Heart left ventricle (tissue), 16 donors: ENCODE measurements at regions not wholly inside any gene's neighbourhood (a gene's known extent, or its start where the extent isn't known, plus 50 kb on each side); places are given as distances from the start of the nearest gene placed in this dataset.

ENCODE experiments used
- ATAC-seq, 4 donors: fragments of 200-7000 bp; cut with Tn5 transposase; one replicate each; pipeline ENCODE4 v1.9.1; 2020 to 2022; ENCODE audit warnings: moderate library complexity in 4 of 4, mild to moderate bottlenecking in 3 of 4, moderate number of reproducible peaks in 1 of 4
- DNase-seq, 5 donors: peaks; one replicate each; pipeline ENCODE4 v3.0.0-alpha.2; 2020
- H3K27ac ChIP-seq, 12 donors: fragments of 200-600 bp; sonication (generic) in 4 of 12; one replicate each; pipeline versions ENCODE4 v1.5.0 to v1.8.0; 2016 to 2022; ENCODE audit warnings: mild to moderate bottlenecking in 2 of 12
- H3K27me3 ChIP-seq, 9 donors: fragments of 200-600 bp; sonication (generic) in 2 of 9; one replicate each; pipeline versions ENCODE4 v1.5.1 to v1.8.0; 2016 to 2022; ENCODE audit warnings: mild to moderate bottlenecking in 3 of 9
- H3K36me3 ChIP-seq, 9 donors: fragments of 200-600 bp; sonication (generic) in 2 of 9; one replicate each; pipeline versions ENCODE4 v1.5.0 to v1.8.0; 2018 to 2022; ENCODE audit warnings: mild to moderate bottlenecking in 2 of 9
- H3K4me1 ChIP-seq, 12 donors: fragments of 200-600 bp; sonication (generic) in 4 of 12; one replicate each; pipeline versions ENCODE4 v1.5.0 to v1.8.0; 2016 to 2022; ENCODE audit warnings: mild to moderate bottlenecking in 3 of 12
- H3K4me3 ChIP-seq, 12 donors: fragments of 200-600 bp; sonication (generic) in 4 of 12; one replicate each; pipeline versions ENCODE4 v1.5.0 to v1.8.0; 2017 to 2022; ENCODE audit warnings: mild to moderate bottlenecking in 9 of 12, moderate library complexity in 4 of 12
- H3K9me3 ChIP-seq, 12 donors: fragments of 200-600 bp; sonication (generic) in 4 of 12; one replicate each; pipeline versions ENCODE4 v1.5.0 to v1.8.0; 2016 to 2022; ENCODE audit warnings: mild to moderate bottlenecking in 1 of 12
- CTCF ChIP-seq, 12 donors: fragments of 200-600 bp; sonication (generic) in 4 of 12; IDR thresholded peaks; one replicate each; pipeline versions ENCODE4 v1.5.0 to v1.8.0; 2018 to 2022; ENCODE audit warnings: antibody characterized with exemption in 12 of 12, mild to moderate bottlenecking in 5 of 12
- POLR2A ChIP-seq, 2 donors: fragments of 450-650 bp; IDR thresholded peaks; one replicate each; pipeline ENCODE4 v1.6.1; 2017; ENCODE audit warnings: antibody characterized with exemption in 2 of 2, mild to moderate bottlenecking in 2 of 2, moderate library complexity in 2 of 2
- WGBS, 4 donors: extraction: QIAGEN DNeasy Blood & Tissue Kit in 2 of 4; methylation state at CpG; one replicate each; pipeline versions ENCODE4 v1.1.5 to v1.1.7; 2013 to 2018; 5-methylcytosine and 5-hydroxymethylcytosine counted together
- intact Hi-C, 10 donors: fragments of 100-400 bp; cut with DNase I; formaldehyde crosslinking; loops; one replicate each; pipeline versions ENCODE4 v1.11.1 to v1.14.2; 2022
- donor health status: ischemic (EF 13 %, LVEDD 7.1; RV severe dilation, severe dysfunction).
- donor health status: healthy with polysubstance abuse.
- donor health status: DM: no; HTN: yes; CAD: no.
- donor health status: DM: no; HTN: no; CAD: no.
- donor health status: ischemic (EF 25% LVEDD 6.9; RV normal size, moderate dysfunction).
- donor health status: ischemic (EF 25% LVEDD 5.7; RV mildly dilated, moderate dysfunction).
- donor health status: healthy.
- donor health status: DM: yes; HTN: yes; CAD: no.
- donor health status: ischemic (EF 35%, LVEDD 5.7; RV mildly dilated, moderate dysfunction).
- donor health status: nonischemic (EF 11% LVEDD 7.7; RV severe dilation, severe dysfunction).
- donor health status: DM: yes; HTN: yes; CAD: no.
- donor health status: PGD.
- donor health status: ischemic (EF 29% LVEDD 5.4; RV normal size, mild dysfunction).
- donor health status: nonischemic (EF 23%, LVEDD 6.1; RV moderate dilation, normal function).

- no peaks in the 10 kb centered on the region for H3K4me1 ChIP-seq
- ATAC-seq (no peak), DNase-seq (no peak)
- intact Hi-C loops, result no loop called here
- TF ChIP-seq CTCF (IDR thresholded peaks at IDR 0.05) (no peak), POLR2A (IDR thresholded peaks at IDR 0.05) (no peak)
- no peaks in the 10 kb centered on the region for H3K36me3 ChIP-seq
- no peak overlapping the region for H3K27ac ChIP-seq
- peaks cover 0 to 11% (median 5%) of the 10 kb centered on the region in 12 donors for H3K9me3 ChIP-seq
- H3K4me3 ChIP-seq, result no peak overlapping the region
- no peaks in the 10 kb centered on the region for H3K27me3 ChIP-seq
These were observed 508.6 kb upstream of the EPHA5 start for GRCh38 chr4:66178906-66179305.

- intact Hi-C loops, result no loop called here
These were observed 499.1 kb upstream of the EPHA5 start for GRCh38 chr4:66169341-66169740.

GRCh38 chr4:66164869-66165268, 494.6 kb upstream of the EPHA5 start:
- H3K4me1 ChIP-seq, result no peaks in the 10 kb centered on the region
- no peak for TF ChIP-seq CTCF (IDR thresholded peaks at IDR 0.05)
- TF ChIP-seq POLR2A (IDR thresholded peaks at IDR 0.05), result no peak

More at GRCh38 chr4:66169341-66169740, 499.1 kb upstream of the EPHA5 start:
- H3K27me3 ChIP-seq, result no peaks in the 10 kb centered on the region
- ATAC-seq (no peak), DNase-seq (no peak)
- no peak overlapping the region for H3K27ac ChIP-seq
- H3K9me3 ChIP-seq, result peaks cover 0 to 25% (median 13%) of the 10 kb centered on the region in 12 donors
- 20 to 23% (median 22%) methylated on average over 5 of the region's 5 CpGs for WGBS, 4 donors
- H3K4me1 ChIP-seq, result no peaks in the 10 kb centered on the region
- H3K4me3 ChIP-seq, result no peak overlapping the region
- no peaks in the 10 kb centered on the region for H3K36me3 ChIP-seq
- peak in 3 of 12 donors; percentile 13 to 19 (median 18) for TF ChIP-seq CTCF (IDR thresholded peaks at IDR 0.05)
- TF ChIP-seq POLR2A (IDR thresholded peaks at IDR 0.05), result no peak

GRCh38 chr4:66160606-66161005, 490.3 kb upstream of the EPHA5 start:
- Histone ChIP-seq H3K4me3 (no peak overlapping the region), H3K36me3 (no peaks in the 10 kb centered on the region), H3K9me3 (peaks cover 0 to 19% (median 13%) of the 10 kb centered on the region in 12 donors), H3K4me1 (no peaks in the 10 kb centered on the region), H3K27ac (no peak overlapping the region), H3K27me3 (no peaks in the 10 kb centered on the region)
- DNase-seq (no peak), ATAC-seq (no peak)
- no peak for TF ChIP-seq POLR2A (IDR thresholded peaks at IDR 0.05)
- TF ChIP-seq CTCF (IDR thresholded peaks at IDR 0.05), result no peak
- intact Hi-C loops, result no loop called here
- 73 to 89% (median 81%) methylated on average over 1 of the region's 1 CpG for WGBS, 4 donors

More at GRCh38 chr4:66164869-66165268, 494.6 kb upstream of the EPHA5 start:
- Histone ChIP-seq H3K4me3 (no peak overlapping the region), H3K36me3 (no peaks in the 10 kb centered on the region), H3K9me3 (peaks cover 0 to 24% (median 15%) of the 10 kb centered on the region in 12 donors), H3K27ac (no peak overlapping the region), H3K27me3 (no peaks in the 10 kb centered on the region)
- ATAC-seq (no peak), DNase-seq (no peak)
- intact Hi-C loops, result no loop called here
- WGBS, 4 donors, result 44 to 73% (median 51%) methylated on average over 1 of the region's 1 CpG
